ENCODE measurements at regions not wholly inside any gene's neighbourhood (a gene's known extent, or its start where the extent isn't known, plus 50 kb on each side); places are given as distances from the start of the nearest gene placed in this dataset.

DNA sequence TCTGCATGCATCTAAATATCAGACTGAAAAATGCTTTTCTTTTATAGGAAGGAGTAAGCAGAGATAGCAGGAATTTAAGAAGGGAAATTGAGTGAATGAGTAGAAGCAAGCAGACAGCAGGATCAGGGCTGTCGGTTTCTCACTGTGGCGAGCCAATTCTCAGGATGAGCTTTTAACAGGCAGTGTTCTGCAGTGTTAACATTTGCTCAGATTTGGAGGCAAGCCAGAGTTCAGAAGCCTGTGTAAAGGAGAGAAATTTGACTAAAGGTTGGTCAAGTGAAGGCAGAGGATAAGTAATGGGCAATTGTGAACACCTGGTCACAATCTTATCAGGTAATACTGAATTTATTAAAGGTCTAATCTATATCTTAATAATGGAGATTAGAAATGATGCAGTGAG, 133.3 kb upstream of the MAGEB16 start:
- H3K9me3 ChIP-seq (ENCODE audit: control insufficient read depth in 2 of 3, insufficient read depth in 1 of 3, low read length in 3 of 3): peaks cover 0 to 2% (median 0%) of the 10 kb centered on the region in 3 donors
- no peaks in the 10 kb centered on the region for H3K27me3 ChIP-seq (ENCODE audit: control insufficient read depth, insufficient read depth, low read length)
- H3K36me3 ChIP-seq (ENCODE audit: control insufficient read depth in 2 of 3, insufficient read depth in 3 of 3, low read length in 3 of 3): no peaks in the 10 kb centered on the region
- no peak overlapping the region for H3K27ac ChIP-seq (ENCODE audit: low read depth in 2 of 2, low read length in 2 of 2)
- DNase-seq (no peak), FAIRE-seq (no peak)
- H3K4me3 ChIP-seq (ENCODE audit: low read length in 3 of 3): no peak overlapping the region
- intact Hi-C loops (cut with DNase I): no loop called here
- H3K4me1 ChIP-seq (ENCODE audit: control insufficient read depth in 2 of 3, insufficient read depth in 2 of 3, low read depth in 1 of 3, low read length in 3 of 3): no peaks in the 10 kb centered on the region
- TF ChIP-seq, protein P1, sequence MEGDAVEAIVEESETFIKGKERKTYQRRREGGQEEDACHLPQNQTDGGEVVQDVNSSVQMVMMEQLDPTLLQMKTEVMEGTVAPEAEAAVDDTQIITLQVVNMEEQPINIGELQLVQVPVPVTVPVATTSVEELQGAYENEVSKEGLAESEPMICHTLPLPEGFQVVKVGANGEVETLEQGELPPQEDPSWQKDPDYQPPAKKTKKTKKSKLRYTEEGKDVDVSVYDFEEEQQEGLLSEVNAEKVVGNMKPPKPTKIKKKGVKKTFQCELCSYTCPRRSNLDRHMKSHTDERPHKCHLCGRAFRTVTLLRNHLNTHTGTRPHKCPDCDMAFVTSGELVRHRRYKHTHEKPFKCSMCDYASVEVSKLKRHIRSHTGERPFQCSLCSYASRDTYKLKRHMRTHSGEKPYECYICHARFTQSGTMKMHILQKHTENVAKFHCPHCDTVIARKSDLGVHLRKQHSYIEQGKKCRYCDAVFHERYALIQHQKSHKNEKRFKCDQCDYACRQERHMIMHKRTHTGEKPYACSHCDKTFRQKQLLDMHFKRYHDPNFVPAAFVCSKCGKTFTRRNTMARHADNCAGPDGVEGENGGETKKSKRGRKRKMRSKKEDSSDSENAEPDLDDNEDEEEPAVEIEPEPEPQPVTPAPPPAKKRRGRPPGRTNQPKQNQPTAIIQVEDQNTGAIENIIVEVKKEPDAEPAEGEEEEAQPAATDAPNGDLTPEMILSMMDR (IDR thresholded peaks at IDR 0.05; ENCODE audit: borderline replicate concordance, extremely low read depth, insufficient read depth): no peak
- H3K9ac ChIP-seq (ENCODE audit: low read length in 3 of 3): no peak overlapping the region

DNA sequence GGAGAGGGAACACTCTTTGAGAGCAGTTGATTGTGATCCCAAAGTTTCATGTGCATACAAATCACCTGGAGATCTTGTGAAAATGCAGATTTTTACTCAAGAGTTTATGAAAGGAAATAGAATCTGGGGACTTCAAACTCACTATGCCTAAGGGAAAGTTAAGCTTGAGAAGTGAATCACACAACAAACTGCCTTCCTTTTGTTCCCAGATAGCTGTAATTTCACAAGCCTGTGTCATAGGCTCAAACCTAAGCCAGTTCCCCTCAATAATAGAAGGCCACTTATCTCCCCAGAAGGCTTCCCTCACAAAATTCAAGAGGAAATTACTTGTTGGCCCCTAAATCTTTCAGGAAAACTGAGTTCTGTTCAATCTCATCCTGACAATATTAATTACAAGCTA, 132.8 kb upstream of the MAGEB16 start:
- TF ChIP-seq, protein P1 (IDR thresholded peaks at IDR 0.05; ENCODE audit: borderline replicate concordance, extremely low read depth, insufficient read depth): no peak
- H3K9me3 ChIP-seq (ENCODE audit: control insufficient read depth in 2 of 3, insufficient read depth in 1 of 3, low read length in 3 of 3): peaks cover 0 to 2% (median 0%) of the 10 kb centered on the region in 3 donors
- FAIRE-seq: no peak

DNA sequence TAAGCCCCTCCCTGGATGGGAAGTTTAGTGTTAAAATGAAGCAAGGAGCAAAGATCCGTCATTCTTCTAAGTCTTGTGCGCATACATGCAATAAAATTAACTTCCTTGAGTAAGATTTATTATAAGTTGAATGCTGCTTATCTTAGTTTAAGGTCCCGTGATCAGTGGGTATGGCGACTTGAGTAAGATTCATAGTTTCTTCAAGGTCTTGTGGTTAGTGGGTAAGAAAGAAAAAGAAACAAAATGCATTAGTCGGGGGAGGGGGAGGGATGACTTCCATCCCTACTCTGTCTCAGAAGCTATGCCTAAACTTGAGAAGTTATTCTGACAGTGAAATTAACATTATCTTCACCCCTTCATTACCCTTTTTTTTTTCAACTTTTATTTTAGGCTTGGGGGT, 127.3 kb upstream of the MAGEB16 start:
- intact Hi-C loops (cut with DNase I): no loop called here
- H3K27ac ChIP-seq (ENCODE audit: low read depth in 2 of 2, low read length in 2 of 2): no peak overlapping the region
- TF ChIP-seq, protein P1 (IDR thresholded peaks at IDR 0.05; ENCODE audit: borderline replicate concordance, extremely low read depth, insufficient read depth): no peak
- H3K9ac ChIP-seq (ENCODE audit: low read length in 3 of 3): no peak overlapping the region
- H3K27me3 ChIP-seq (ENCODE audit: control insufficient read depth, insufficient read depth, low read length): no peaks in the 10 kb centered on the region
- FAIRE-seq (no peak), DNase-seq (no peak)
- H3K9me3 ChIP-seq (ENCODE audit: control insufficient read depth in 2 of 3, insufficient read depth in 1 of 3, low read length in 3 of 3): peaks cover 0 to 2% (median 0%) of the 10 kb centered on the region in 3 donors
- H3K4me1 ChIP-seq (ENCODE audit: control insufficient read depth in 2 of 3, insufficient read depth in 2 of 3, low read depth in 1 of 3, low read length in 3 of 3): no peaks in the 10 kb centered on the region
- H3K4me3 ChIP-seq (ENCODE audit: low read length in 3 of 3): no peak overlapping the region
- H3K36me3 ChIP-seq (ENCODE audit: control insufficient read depth in 2 of 3, insufficient read depth in 3 of 3, low read length in 3 of 3): no peaks in the 10 kb centered on the region

More for the DNA sequence above, 132.8 kb upstream of the MAGEB16 start:
- H3K36me3 ChIP-seq (ENCODE audit: control insufficient read depth in 2 of 3, insufficient read depth in 3 of 3, low read length in 3 of 3): no peaks in the 10 kb centered on the region
- H3K9ac ChIP-seq (ENCODE audit: low read length in 3 of 3): no peak overlapping the region
- no peak overlapping the region for H3K27ac ChIP-seq (ENCODE audit: low read depth in 2 of 2, low read length in 2 of 2)
- no peak overlapping the region for H3K4me3 ChIP-seq (ENCODE audit: low read length in 3 of 3)
- no peak for DNase-seq
- no peaks in the 10 kb centered on the region for H3K4me1 ChIP-seq (ENCODE audit: control insufficient read depth in 2 of 3, insufficient read depth in 2 of 3, low read depth in 1 of 3, low read length in 3 of 3)
- intact Hi-C loops (cut with DNase I): no loop called here
- H3K27me3 ChIP-seq (ENCODE audit: control insufficient read depth, insufficient read depth, low read length): no peaks in the 10 kb centered on the region

DNA sequence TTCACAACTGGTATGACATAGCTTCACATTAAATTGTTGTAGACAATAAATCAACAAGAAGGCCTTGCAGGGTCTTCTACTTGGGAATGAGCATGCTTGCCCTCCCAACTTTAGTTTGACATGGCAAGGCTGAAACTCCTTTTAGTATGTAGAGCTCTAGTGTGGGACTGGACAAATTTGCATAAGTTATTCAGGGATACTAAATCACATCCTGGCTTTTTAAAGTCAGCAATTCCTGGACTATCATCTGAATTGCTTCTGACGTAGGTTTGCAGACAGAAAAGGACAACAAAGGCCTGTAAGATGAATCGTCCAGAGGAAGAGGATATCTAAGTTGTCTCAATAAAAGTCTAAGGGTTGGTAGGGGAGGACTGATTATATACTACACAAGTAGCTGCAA, 123.0 kb upstream of the MAGEB16 start:
- H3K4me1 ChIP-seq (ENCODE audit: control insufficient read depth in 2 of 3, insufficient read depth in 2 of 3, low read depth in 1 of 3, low read length in 3 of 3): no peaks in the 10 kb centered on the region
- H3K36me3 ChIP-seq (ENCODE audit: control insufficient read depth in 2 of 3, insufficient read depth in 3 of 3, low read length in 3 of 3): no peaks in the 10 kb centered on the region
- no peak overlapping the region for H3K4me3 ChIP-seq (ENCODE audit: low read length in 3 of 3)
- FAIRE-seq (no peak), DNase-seq (no peak)
- TF ChIP-seq, protein P1 (IDR thresholded peaks at IDR 0.05; ENCODE audit: borderline replicate concordance, extremely low read depth, insufficient read depth): no peak
- intact Hi-C loops (cut with DNase I): no loop called here
- no peak overlapping the region for H3K27ac ChIP-seq (ENCODE audit: low read depth in 2 of 2, low read length in 2 of 2)
- H3K9ac ChIP-seq (ENCODE audit: low read length in 3 of 3): no peak overlapping the region
- H3K9me3 ChIP-seq (ENCODE audit: control insufficient read depth in 2 of 3, insufficient read depth in 1 of 3, low read length in 3 of 3): no peaks in the 10 kb centered on the region
- H3K27me3 ChIP-seq (ENCODE audit: control insufficient read depth, insufficient read depth, low read length): no peaks in the 10 kb centered on the region
